Coronary artery (tissue), 2 donors: ENCODE measurements at regions not wholly inside any gene's neighbourhood (a gene's known extent, or its start where the extent isn't known, plus 50 kb on each side); places are given as distances from the start of the nearest gene placed in this dataset.

Experiments
- DNase-seq: peaks from one replicate; pipeline ENCODE4 v3.0.0-alpha.2; 2017; ENCODE audit warnings: low spot score
- H3K27ac ChIP-seq, 2 donors: fragments of 200-600 bp; sonication (generic); one replicate each; pipeline ENCODE4 v1.5.1; 2016 to 2019
- H3K4me3 ChIP-seq: fragments of 200-600 bp; sonication (generic); 2 replicates; pipeline ENCODE4 v1.5.1; 2016; ENCODE audit warnings: mild to moderate bottlenecking, moderate library complexity
- CTCF ChIP-seq: fragments of 200-600 bp; sonication (generic); IDR thresholded peaks from one replicate; pipeline ENCODE4 v1.5.1; 2019; ENCODE audit warnings: antibody characterized with exemption

DNA sequence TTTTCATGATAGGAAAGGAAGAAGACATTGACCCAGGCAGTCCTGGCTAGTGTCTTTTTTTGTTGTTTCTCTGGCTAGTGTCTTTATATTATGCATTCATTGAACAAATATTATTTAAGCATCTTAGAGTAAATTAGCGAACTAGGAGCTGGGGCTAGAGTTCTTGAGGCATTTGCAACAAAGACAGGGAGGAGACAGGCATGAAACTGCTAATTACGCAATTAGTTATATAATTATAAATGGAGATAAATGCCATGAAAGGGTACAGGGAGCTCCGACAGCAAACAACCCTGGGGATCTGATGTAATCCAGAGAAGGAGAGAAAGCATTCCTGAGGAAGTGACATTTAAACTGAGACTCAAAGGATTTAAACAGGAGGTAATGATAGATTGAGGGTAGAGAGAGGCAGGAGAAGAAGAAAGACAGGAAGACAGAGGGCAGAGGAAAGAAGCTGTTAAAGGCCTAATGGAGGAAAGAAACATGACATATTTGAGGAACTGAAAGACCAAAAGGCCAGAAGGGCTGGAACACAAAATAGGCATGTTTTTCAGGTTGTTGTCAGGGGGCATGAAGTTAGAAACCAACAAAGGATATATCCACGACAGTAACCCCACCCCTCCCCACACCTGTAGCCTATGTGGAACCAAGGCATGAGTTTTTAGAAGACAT lies 99.5 kb upstream of the GJB5 start:
- no peak for DNase-seq
- no peak overlapping the region for H3K4me3 ChIP-seq
- no peak overlapping the region for H3K27ac ChIP-seq
- no peak for TF ChIP-seq CTCF

DNA sequence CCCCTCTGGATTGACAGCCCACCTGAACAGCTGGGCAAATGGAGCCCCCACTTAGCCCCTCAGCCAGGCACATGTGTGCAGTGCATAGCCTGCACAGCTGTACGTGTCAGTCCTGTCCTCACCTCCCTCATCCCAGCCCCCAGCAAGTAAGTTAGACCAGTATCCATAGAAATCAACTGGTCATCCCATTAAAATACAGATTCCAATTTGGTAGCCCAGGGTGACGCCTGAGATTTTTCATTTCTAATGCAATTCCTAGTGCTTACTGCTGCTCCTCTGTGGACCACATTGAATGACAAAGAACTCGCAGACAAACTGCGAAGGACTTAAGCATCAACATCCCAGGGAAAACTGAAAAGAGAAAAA lies 99.0 kb upstream of the GJB5 start:
- no peak for TF ChIP-seq CTCF

GRCh38 chr1:34656299-34656698 lies 98.5 kb upstream of the GJB5 start:
- TF ChIP-seq CTCF: no peak
- no peak overlapping the region for H3K4me3 ChIP-seq
- H3K27ac ChIP-seq: no peak overlapping the region
- no peak for DNase-seq

More for the DNA sequence above, 99.0 kb upstream of the GJB5 start:
- DNase-seq: no peak
- no peak overlapping the region for H3K27ac ChIP-seq
- no peak overlapping the region for H3K4me3 ChIP-seq

DNA sequence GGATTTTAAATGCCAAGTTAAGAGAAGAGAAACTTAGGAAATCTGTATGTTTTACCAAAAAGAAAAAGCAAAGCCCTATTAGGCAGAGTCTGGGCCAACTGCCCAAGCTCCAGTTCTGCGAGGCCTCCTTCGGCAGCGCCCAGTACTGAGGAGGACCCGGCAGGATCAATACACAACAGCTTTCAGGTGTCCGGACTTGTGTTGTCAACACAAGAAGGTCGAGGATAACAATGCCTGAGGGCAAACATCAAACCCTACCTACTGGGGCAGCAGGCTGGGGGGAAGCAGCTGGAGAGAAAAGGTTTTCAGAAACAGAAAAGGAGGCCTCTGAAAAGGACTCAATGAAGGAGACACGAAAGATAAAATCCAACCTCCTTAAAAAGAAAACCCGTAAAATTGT lies 98.1 kb upstream of the GJB5 start:
- Histone ChIP-seq H3K27ac (no peak overlapping the region), H3K4me3 (no peak overlapping the region)
- no peak for DNase-seq
- no peak for TF ChIP-seq CTCF

DNA sequence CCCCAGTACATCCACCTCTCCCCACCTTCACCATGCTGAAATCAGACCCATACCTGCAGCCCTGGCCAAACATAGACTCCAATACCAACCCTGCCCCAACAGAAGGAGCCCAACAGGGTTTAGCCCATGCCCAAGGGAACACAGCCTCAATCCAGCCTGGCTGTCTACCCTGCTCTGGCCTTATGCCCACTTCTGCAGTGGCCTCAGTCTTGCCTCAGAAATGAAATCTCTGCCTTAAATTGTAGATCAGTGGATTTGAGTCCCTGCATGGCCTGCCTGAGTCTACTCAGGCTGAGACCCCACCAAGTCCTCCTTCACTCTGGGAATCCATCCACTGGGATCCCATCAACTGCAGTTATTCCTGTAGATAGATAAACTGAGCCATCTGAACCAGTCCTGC lies 97.6 kb upstream of the GJB5 start:
- Histone ChIP-seq H3K4me3 (no peak overlapping the region), H3K27ac (no peak overlapping the region)
- no peak for TF ChIP-seq CTCF
- no peak for DNase-seq

GRCh38 chr1:34657849-34658248 lies 97.0 kb upstream of the GJB5 start:
- no peak for DNase-seq
- no peak overlapping the region for H3K4me3 ChIP-seq
- no peak overlapping the region for H3K27ac ChIP-seq
- TF ChIP-seq CTCF: no peak

DNA sequence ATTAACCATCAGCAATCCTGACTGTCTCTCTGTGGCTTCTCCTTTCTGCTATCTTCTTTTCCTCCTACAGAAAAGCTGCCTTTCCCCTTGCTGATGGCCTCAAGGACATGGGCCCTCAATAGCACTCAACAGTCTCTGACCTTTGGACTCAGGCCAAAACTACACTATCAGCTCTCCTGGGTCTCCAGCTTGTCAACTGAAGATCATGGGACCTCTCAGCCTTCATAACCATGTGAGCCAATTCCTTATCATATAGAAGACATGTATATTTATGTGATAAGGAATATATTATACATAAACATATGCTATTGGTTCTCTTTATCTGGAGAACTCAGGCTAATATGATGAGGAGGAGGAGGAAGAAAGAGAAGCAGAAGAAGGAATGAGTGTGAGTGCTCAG lies 91.8 kb upstream of the GJB5 start:
- DNase-seq: peak; percentile 33
- H3K4me3 ChIP-seq: no peak overlapping the region
- no peak for TF ChIP-seq CTCF
- H3K27ac ChIP-seq: no peak overlapping the region
